NCI-H1694 treated with DMSO at 0.1 percent for 48 hours (cell line): ENCODE measurements at regions not wholly inside any gene's neighbourhood (a gene's known extent, or its start where the extent isn't known, plus 50 kb on each side); places are given as distances from the start of the nearest gene placed in this dataset.
"Not testable (repeated sequence)": the region's sequence is repeated elsewhere in the genome, so short reads cannot be mapped to it uniquely, and the experiment has no call there.

ENCODE experiments used
- DNase-seq: peaks from one replicate; lab custom pipeline; 2025; lab: John Stamatoyannopoulos, UW

- DNase-seq = peak; percentile 6
Observed at GRCh38 chr20:30811885-30812671, 445.4 kb upstream of the DEFB115 start.

GRCh38 chr20:30812739-30813411 lies 444.6 kb upstream of the DEFB115 start:
- no peak for DNase-seq

- DNase-seq = not testable (repeated sequence)
Observed at GRCh38 chr20:30813412-30814311, 443.8 kb upstream of the DEFB115 start.

- not testable (repeated sequence) for DNase-seq
Observed at GRCh38 chr20:30814312-30814639, 443.2 kb upstream of the DEFB115 start.

GRCh38 chr20:30815027-30815576 lies 442.4 kb upstream of the DEFB115 start:
- not testable (repeated sequence) for DNase-seq

GRCh38 chr20:30815577-30816181 lies 441.8 kb upstream of the DEFB115 start:
- DNase-seq = no peak

GRCh38 chr20:30816182-30816645 lies 441.2 kb upstream of the DEFB115 start:
- DNase-seq = no peak

- not testable (repeated sequence) for DNase-seq
Observed at GRCh38 chr20:30821615-30822014, 435.8 kb upstream of the DEFB115 start.

- DNase-seq = not testable (repeated sequence)
Observed at GRCh38 chr20:30824666-30825065, 432.8 kb upstream of the DEFB115 start.

GRCh38 chr20:30845923-30846322 lies 411.5 kb upstream of the DEFB115 start:
- DNase-seq = not testable (repeated sequence)

- not testable (repeated sequence) for DNase-seq
Observed at GRCh38 chr20:30868271-30868670, 389.2 kb upstream of the DEFB115 start.

- DNase-seq = not testable (repeated sequence)
Observed at GRCh38 chr20:30871127-30871526, 386.3 kb upstream of the DEFB115 start.

- DNase-seq = not testable (repeated sequence)
Observed at GRCh38 chr20:30872252-30872651, 385.2 kb upstream of the DEFB115 start.

GRCh38 chr20:30875868-30876267 lies 381.6 kb upstream of the DEFB115 start:
- not testable (repeated sequence) for DNase-seq

- not testable (repeated sequence) for DNase-seq
Observed at GRCh38 chr20:30891400-30891799, 366.1 kb upstream of the DEFB115 start.

GRCh38 chr20:30892541-30893345 lies 364.7 kb upstream of the DEFB115 start:
- DNase-seq = no peak

GRCh38 chr20:30893346-30894314 lies 363.8 kb upstream of the DEFB115 start:
- not testable (repeated sequence) for DNase-seq

GRCh38 chr20:30894707-30895353 lies 362.6 kb upstream of the DEFB115 start:
- not testable (repeated sequence) for DNase-seq

GRCh38 chr20:30895354-30895711 lies 362.1 kb upstream of the DEFB115 start:
- DNase-seq = not testable (repeated sequence)
